Urothelium cell line (cell line): ENCODE measurements at regions not wholly inside any gene's neighbourhood (a gene's known extent, or its start where the extent isn't known, plus 50 kb on each side); places are given as distances from the start of the nearest gene placed in this dataset.
"Not testable (repeated sequence)": the region's sequence is repeated elsewhere in the genome, so short reads cannot be mapped to it uniquely, and the experiment has no call there.

Source experiments
- DNase-seq: peaks from one replicate; pipeline ENCODE4 v3.0.0; 2011; ENCODE audit warnings: low spot score, mixed read lengths
- FAIRE-seq: peaks from 2 replicates; lab custom pipeline; 2011; peaks lifted over from hg19 to GRCh38; lab: Jason Lieb, UNC

GRCh38 chr5:118611332-118611945, 376.9 kb downstream of the DTWD2 start:
- FAIRE-seq: no peak
- DNase-seq: peak; percentile 41

GRCh38 chr5:118606940-118607339, 381.4 kb downstream of the DTWD2 start:
- FAIRE-seq (no peak), DNase-seq (no peak)

GRCh38 chr5:118605761-118606160, 382.6 kb downstream of the DTWD2 start:
- DNase-seq (no peak), FAIRE-seq (no peak)

GRCh38 chr5:118604106-118604505, 384.2 kb downstream of the DTWD2 start:
- no peak for FAIRE-seq
- DNase-seq: no peak

- FAIRE-seq (no peak), DNase-seq (no peak)
Measured at GRCh38 chr5:118603278-118603677, 385.1 kb downstream of the DTWD2 start.

- no peak for DNase-seq
- FAIRE-seq: no peak
Measured at GRCh38 chr5:118598311-118598710, 390.0 kb downstream of the DTWD2 start.

GRCh38 chr5:118597543-118597942, 390.8 kb downstream of the DTWD2 start:
- FAIRE-seq (no peak), DNase-seq (no peak)

- FAIRE-seq (no peak), DNase-seq (no peak)
Measured at GRCh38 chr5:118596255-118596654, 392.1 kb downstream of the DTWD2 start.

GRCh38 chr5:118593003-118593328, 395.4 kb downstream of the DTWD2 start:
- no peak for DNase-seq

GRCh38 chr5:118592229-118593002, 395.9 kb downstream of the DTWD2 start:
- no peak for FAIRE-seq
- DNase-seq: no peak

More at GRCh38 chr5:118593003-118593328, 395.4 kb downstream of the DTWD2 start:
- FAIRE-seq: no peak

GRCh38 chr5:118590806-118591205, 397.5 kb downstream of the DTWD2 start:
- DNase-seq (no peak), FAIRE-seq (no peak)

GRCh38 chr5:118580949-118581348, 407.4 kb downstream of the DTWD2 start:
- FAIRE-seq (no peak), DNase-seq (no peak)

- FAIRE-seq (no peak), DNase-seq (no peak)
Measured at GRCh38 chr5:118578093-118578492, 410.3 kb downstream of the DTWD2 start.

GRCh38 chr5:118577621-118578020, 410.7 kb downstream of the DTWD2 start:
- no peak for FAIRE-seq
- DNase-seq: no peak

GRCh38 chr5:118570276-118570675, 418.1 kb downstream of the DTWD2 start:
- not testable (repeated sequence) for FAIRE-seq, DNase-seq

GRCh38 chr5:118569596-118569995, 418.8 kb downstream of the DTWD2 start:
- not testable (repeated sequence) for FAIRE-seq, DNase-seq

GRCh38 chr5:118565335-118565971, 422.9 kb downstream of the DTWD2 start:
- no peak for DNase-seq
- FAIRE-seq: no peak

GRCh38 chr5:118561971-118562370, 426.4 kb downstream of the DTWD2 start:
- FAIRE-seq (no peak), DNase-seq (no peak)

GRCh38 chr5:118561235-118561634, 427.1 kb downstream of the DTWD2 start:
- DNase-seq (no peak), FAIRE-seq (no peak)

GRCh38 chr5:118558871-118559270, 429.5 kb downstream of the DTWD2 start:
- DNase-seq: no peak

GRCh38 chr5:118557251-118557661, 431.1 kb downstream of the DTWD2 start:
- DNase-seq: peak; percentile 11
- FAIRE-seq: no peak

More at GRCh38 chr5:118558871-118559270, 429.5 kb downstream of the DTWD2 start:
- no peak for FAIRE-seq

GRCh38 chr5:118556792-118557191, 431.6 kb downstream of the DTWD2 start:
- FAIRE-seq: no peak
- no peak for DNase-seq
